Gastrocnemius medialis (tissue), 4 donors: ENCODE measurements at regions not wholly inside any gene's neighbourhood (a gene's known extent, or its start where the extent isn't known, plus 50 kb on each side); places are given as distances from the start of the nearest gene placed in this dataset.

ENCODE experiments used
- ATAC-seq, 2 donors: fragments of 150-250 bp; one replicate each; pipeline ENCODE4 v1.9.1; 2016
- DNase-seq, 2 donors: peaks; one replicate each; pipeline ENCODE4 v3.0.0-alpha.2; 2019
- H3K27ac ChIP-seq, 4 donors: fragments of 200-600 bp; sonication (generic); 1 replicate in 1 of 4; 2 replicates in 3 of 4; pipeline ENCODE4 v1.5.1; 2016 to 2018; ENCODE audit warnings: mild to moderate bottlenecking in 2 of 4, moderate library complexity in 1 of 4
- H3K27me3 ChIP-seq, 3 donors: fragments of 200-600 bp; sonication (generic) in 2 of 3; 1 replicate in 1 of 3; 2 replicates in 2 of 3; pipeline versions ENCODE4 v1.5.1 to v1.6.0; 2016 to 2019; ENCODE audit warnings: mild to moderate bottlenecking in 1 of 3, moderate library complexity in 1 of 3
- H3K36me3 ChIP-seq, 2 donors: fragments of 200-600 bp; sonication (generic) in 1 of 2; one replicate each; pipeline ENCODE4 v1.5.1; 2017 to 2018
- H3K4me1 ChIP-seq, 2 donors: fragments of 200-600 bp; sonication (generic) in 1 of 2; one replicate each; pipeline ENCODE4 v1.5.1; 2016 to 2017; ENCODE audit warnings: mild to moderate bottlenecking in 2 of 2
- H3K4me3 ChIP-seq, 4 donors: fragments of 200-600 bp; sonication (generic) in 3 of 4; 1 replicate in 1 of 4; 2 replicates in 3 of 4; pipeline ENCODE4 v1.5.1; 2016 to 2019; ENCODE audit warnings: mild to moderate bottlenecking in 2 of 4
- H3K9me3 ChIP-seq, 3 donors: fragments of 200-600 bp; sonication (generic) in 2 of 3; 1 replicate in 1 of 3; 2 replicates in 2 of 3; pipeline ENCODE4 v1.5.1; 2016 to 2019
- POLR2A ChIP-seq, 2 donors: fragments of 450-650 bp; IDR thresholded peaks; one replicate each; pipeline ENCODE4 v1.6.1; 2017; ENCODE audit warnings: antibody characterized with exemption in 2 of 2, mild to moderate bottlenecking in 2 of 2, moderate library complexity in 2 of 2
- in situ Hi-C, 4 donors: fragments of 200-750 bp; cut with MboI; loops; one replicate each; pipeline versions ENCODE4 v1.15.0 to v1.8.0; 2017; ENCODE audit warnings: low sequenced_read_pairs in 4 of 4
- intact Hi-C: fragments of 100-400 bp; cut with DNase I; formaldehyde crosslinking; loops from one replicate; pipeline ENCODE4 v1.15.1; 2023; ENCODE audit warnings: low total_unique reads
- TF ChIP-seq, protein P1 (sequence below), 5 experiments: fragments of 450-650 bp in 3 of 5; fragments of 200-600 bp in 2 of 5; sonication (generic) in 2 of 5; IDR thresholded peaks in 4 of 5; conservative IDR thresholded peaks in 1 of 5; 1 replicate in 4 of 5; 2 replicates in 1 of 5; pipeline ENCODE4 v1.5.1; 2016 to 2019; ENCODE audit warnings: antibody characterized with exemption in 5 of 5, mild to moderate bottlenecking in 3 of 5, moderate library complexity in 3 of 5

DNA sequence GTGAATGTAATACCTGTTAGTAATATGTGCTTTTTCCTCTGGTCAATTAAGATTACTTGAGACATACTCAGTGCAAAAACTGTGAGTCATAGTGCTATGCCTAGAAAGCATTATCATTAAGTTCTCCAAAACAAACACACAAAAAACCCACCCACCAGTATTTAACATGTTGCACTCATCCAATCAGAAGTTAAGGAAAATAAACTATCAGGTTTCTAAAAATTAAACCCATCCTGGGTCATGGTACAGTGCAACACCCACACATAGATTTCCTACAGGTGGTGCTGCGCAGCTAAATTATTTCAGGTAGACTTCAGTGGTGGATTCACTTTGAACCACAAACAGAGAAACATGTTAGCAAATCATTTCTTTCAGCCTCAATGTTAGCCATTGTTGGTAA is 264.4 kb upstream of the VEPH1 start:
- no peak for TF ChIP-seq POLR2A (IDR thresholded peaks at IDR 0.05)
- TF ChIP-seq, protein P1, sequence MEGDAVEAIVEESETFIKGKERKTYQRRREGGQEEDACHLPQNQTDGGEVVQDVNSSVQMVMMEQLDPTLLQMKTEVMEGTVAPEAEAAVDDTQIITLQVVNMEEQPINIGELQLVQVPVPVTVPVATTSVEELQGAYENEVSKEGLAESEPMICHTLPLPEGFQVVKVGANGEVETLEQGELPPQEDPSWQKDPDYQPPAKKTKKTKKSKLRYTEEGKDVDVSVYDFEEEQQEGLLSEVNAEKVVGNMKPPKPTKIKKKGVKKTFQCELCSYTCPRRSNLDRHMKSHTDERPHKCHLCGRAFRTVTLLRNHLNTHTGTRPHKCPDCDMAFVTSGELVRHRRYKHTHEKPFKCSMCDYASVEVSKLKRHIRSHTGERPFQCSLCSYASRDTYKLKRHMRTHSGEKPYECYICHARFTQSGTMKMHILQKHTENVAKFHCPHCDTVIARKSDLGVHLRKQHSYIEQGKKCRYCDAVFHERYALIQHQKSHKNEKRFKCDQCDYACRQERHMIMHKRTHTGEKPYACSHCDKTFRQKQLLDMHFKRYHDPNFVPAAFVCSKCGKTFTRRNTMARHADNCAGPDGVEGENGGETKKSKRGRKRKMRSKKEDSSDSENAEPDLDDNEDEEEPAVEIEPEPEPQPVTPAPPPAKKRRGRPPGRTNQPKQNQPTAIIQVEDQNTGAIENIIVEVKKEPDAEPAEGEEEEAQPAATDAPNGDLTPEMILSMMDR (IDR thresholded peaks at IDR 0.05 in 4 of 5, conservative IDR thresholded peaks at IDR 0.05 in 1 of 5): no peak
- H3K4me3 ChIP-seq: no peak overlapping the region
- H3K4me1 ChIP-seq: no peaks in the 10 kb centered on the region
- H3K36me3 ChIP-seq: no peaks in the 10 kb centered on the region
- no peaks in the 10 kb centered on the region for H3K9me3 ChIP-seq
- in situ Hi-C loops: no loop called here
- DNase-seq: no peak
- intact Hi-C loops: no loop called here
- no peak for ATAC-seq
- no peak overlapping the region for H3K27ac ChIP-seq
- no peaks in the 10 kb centered on the region for H3K27me3 ChIP-seq

DNA sequence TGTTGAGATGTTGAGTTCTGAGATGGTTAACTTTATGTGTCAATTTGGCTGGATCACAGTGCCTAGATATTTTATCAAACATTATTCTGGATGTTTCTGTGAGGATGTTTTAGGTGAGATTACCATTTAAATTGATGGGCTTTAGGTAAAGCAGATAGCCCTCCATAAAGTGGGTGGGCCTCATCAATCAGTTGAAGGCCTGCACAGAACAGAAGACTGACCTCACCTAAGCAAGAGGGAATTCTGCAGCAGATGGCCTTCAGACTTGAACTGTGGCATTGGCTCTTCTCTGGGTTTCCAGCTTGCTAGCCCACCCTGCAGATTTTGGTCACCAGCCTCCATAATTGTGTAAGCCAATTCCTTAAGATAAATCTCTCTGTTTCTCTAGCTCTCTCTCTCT is 260.4 kb upstream of the VEPH1 start:
- H3K27me3 ChIP-seq: no peaks in the 10 kb centered on the region

DNA sequence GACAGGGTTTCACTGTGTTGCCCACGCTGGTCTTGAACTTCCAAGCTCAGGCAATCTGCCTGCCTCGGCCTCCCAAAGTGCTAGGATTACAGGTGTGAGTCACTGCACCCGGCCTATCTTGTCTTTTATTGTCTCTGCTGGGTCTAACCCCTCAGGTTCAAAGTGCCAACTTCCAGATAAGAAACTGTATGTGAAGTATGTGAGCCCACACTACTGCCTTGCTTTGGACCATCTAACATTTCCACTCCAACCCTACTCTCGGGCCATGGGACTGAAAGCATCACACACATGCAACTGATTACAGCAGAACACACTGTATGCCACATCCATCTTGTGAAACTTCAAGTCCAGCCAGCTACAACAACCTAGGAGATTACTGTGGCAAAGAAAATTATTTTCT is 256.1 kb upstream of the VEPH1 start:
- intact Hi-C loops: no loop called here
- DNase-seq (no peak), ATAC-seq (no peak)
- Histone ChIP-seq H3K9me3 (no peaks in the 10 kb centered on the region), H3K4me1 (no peaks in the 10 kb centered on the region), H3K4me3 (no peak overlapping the region), H3K36me3 (no peaks in the 10 kb centered on the region), H3K27me3 (peaks cover 0 to 2% (median 0%) of the 10 kb centered on the region in 3 donors), H3K27ac (no peak overlapping the region)
- in situ Hi-C loops: no loop called here
- TF ChIP-seq, protein P1 (IDR thresholded peaks at IDR 0.05 in 4 of 5, conservative IDR thresholded peaks at IDR 0.05 in 1 of 5): no peak
- TF ChIP-seq POLR2A (IDR thresholded peaks at IDR 0.05): no peak

More for the DNA sequence above, 260.4 kb upstream of the VEPH1 start:
- DNase-seq (no peak), ATAC-seq (no peak)
- in situ Hi-C loops (no loop called here), intact Hi-C loops (no loop called here)
- no peak overlapping the region for H3K27ac ChIP-seq
- H3K36me3 ChIP-seq: no peaks in the 10 kb centered on the region
- TF ChIP-seq, protein P1 (IDR thresholded peaks at IDR 0.05 in 4 of 5, conservative IDR thresholded peaks at IDR 0.05 in 1 of 5): no peak
- no peak for TF ChIP-seq POLR2A (IDR thresholded peaks at IDR 0.05)
- no peaks in the 10 kb centered on the region for H3K4me1 ChIP-seq
- H3K4me3 ChIP-seq: no peak overlapping the region
- no peaks in the 10 kb centered on the region for H3K9me3 ChIP-seq

DNA sequence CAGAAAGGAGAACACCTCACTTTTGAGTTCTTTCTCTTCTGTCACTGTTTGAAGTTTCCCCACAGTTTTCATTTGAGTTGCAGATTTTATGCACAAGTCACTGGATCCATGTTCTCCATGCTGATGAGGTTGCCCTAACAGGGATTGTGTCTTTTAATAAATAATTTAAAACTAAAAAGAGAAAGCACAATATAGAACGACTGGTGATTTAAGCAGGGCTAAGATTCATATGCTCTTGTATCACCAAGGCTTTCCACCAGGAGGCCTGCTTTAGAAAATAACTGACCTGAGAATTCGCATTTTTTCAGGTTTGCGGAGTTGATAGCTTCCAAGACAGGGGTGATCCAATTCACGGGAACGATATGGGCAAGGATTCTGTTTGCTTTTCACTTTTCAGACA is 252.0 kb upstream of the VEPH1 start:
- intact Hi-C loops (no loop called here), in situ Hi-C loops (no loop called here)
- Histone ChIP-seq H3K36me3 (no peaks in the 10 kb centered on the region), H3K27me3 (peaks cover 0 to 2% (median 0%) of the 10 kb centered on the region in 3 donors), H3K4me1 (no peaks in the 10 kb centered on the region), H3K4me3 (no peak overlapping the region), H3K27ac (no peak overlapping the region), H3K9me3 (no peaks in the 10 kb centered on the region)
- TF ChIP-seq, protein P1 (IDR thresholded peaks at IDR 0.05 in 4 of 5, conservative IDR thresholded peaks at IDR 0.05 in 1 of 5): no peak
- TF ChIP-seq POLR2A (IDR thresholded peaks at IDR 0.05): no peak
- DNase-seq (no peak), ATAC-seq (no peak)

DNA sequence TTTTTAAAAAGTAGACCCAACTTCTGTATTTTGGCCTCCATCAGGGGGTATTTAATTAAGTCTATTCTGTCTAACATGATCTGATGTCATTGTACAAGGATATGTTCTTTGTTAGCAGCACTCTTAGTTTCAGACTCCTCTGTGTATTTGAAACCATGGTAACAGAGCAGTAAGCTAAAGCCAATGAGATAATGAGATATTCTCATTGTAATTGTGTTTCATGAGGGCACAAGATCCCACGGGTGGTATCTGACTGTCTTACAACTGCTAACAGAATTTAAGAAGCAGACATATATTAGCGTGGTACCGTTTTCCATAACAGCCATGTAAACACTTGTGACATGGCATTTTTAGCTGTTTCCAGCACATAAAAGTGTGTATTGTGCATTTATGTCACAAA is 251.2 kb upstream of the VEPH1 start:
- H3K27me3 ChIP-seq: peaks cover 0 to 2% (median 0%) of the 10 kb centered on the region in 3 donors
- no peaks in the 10 kb centered on the region for H3K4me1 ChIP-seq
- no peak for TF ChIP-seq POLR2A (IDR thresholded peaks at IDR 0.05)
- in situ Hi-C loops (no loop called here), intact Hi-C loops (no loop called here)
- DNase-seq (no peak), ATAC-seq (no peak)
- no peaks in the 10 kb centered on the region for H3K9me3 ChIP-seq
- no peak overlapping the region for H3K27ac ChIP-seq
- no peaks in the 10 kb centered on the region for H3K36me3 ChIP-seq
- H3K4me3 ChIP-seq: no peak overlapping the region
